OCI-LY1 (cell line): ENCODE measurements at regions not wholly inside any gene's neighbourhood (a gene's known extent, or its start where the extent isn't known, plus 50 kb on each side); places are given as distances from the start of the nearest gene placed in this dataset.

ENCODE experiments used
- H2AFZ ChIP-seq: fragments of 200-600 bp; sonication (generic), shearing (Covaris generic); 2 replicates; pipeline ENCODE4 v1.6.0; 2014; ENCODE audit warnings: antibody characterized with exemption, mild to moderate bottlenecking, low read length
- H3F3A ChIP-seq: fragments of 200-600 bp; sonication (generic), shearing (Covaris generic); 2 replicates; pipeline ENCODE4 v1.6.0; 2014; ENCODE audit warnings: mild to moderate bottlenecking, antibody characterized with exemption, low read length, moderate library complexity; ENCODE audit not compliant: insufficient read depth
- H3K27ac ChIP-seq: fragments of 200-600 bp; sonication (generic); 2 replicates; pipeline ENCODE4 v1.5.1; 2014; ENCODE audit warnings: low read length, mixed run types, mild to moderate bottlenecking, low read depth; ENCODE audit not compliant: poor library complexity, severe bottlenecking
- H3K27me3 ChIP-seq: fragments of 200-600 bp; sonication (generic); 2 replicates; pipeline ENCODE4 v1.6.0; 2014; ENCODE audit warnings: antibody characterized with exemption, mild to moderate bottlenecking, low read length, moderate library complexity; ENCODE audit not compliant: insufficient read depth
- H3K36me3 ChIP-seq: fragments of 200-600 bp; sonication (generic); 2 replicates; pipeline ENCODE4 v1.6.1; 2014; ENCODE audit warnings: mild to moderate bottlenecking, antibody characterized with exemption, low read length, moderate library complexity, mixed read lengths; ENCODE audit not compliant: insufficient read depth
- H3K4me1 ChIP-seq: fragments of 200-600 bp; sonication (generic); 2 replicates; pipeline ENCODE4 v1.5.1; 2014; ENCODE audit warnings: mild to moderate bottlenecking, low read length, moderate library complexity; ENCODE audit not compliant: insufficient read depth, severe bottlenecking
- H3K4me2 ChIP-seq: fragments of 200-600 bp; sonication (generic), shearing (Covaris generic); 2 replicates; pipeline ENCODE4 v1.6.1; 2014; ENCODE audit warnings: low read length
- H3K4me3 ChIP-seq: fragments of 200-600 bp; sonication (generic); 2 replicates; pipeline ENCODE4 v1.5.1; 2014; ENCODE audit warnings: low read length, low read depth, mild to moderate bottlenecking, mixed read lengths; ENCODE audit not compliant: poor library complexity, severe bottlenecking
- H3K79me2 ChIP-seq: fragments of 200-600 bp; shearing (Covaris generic); 2 replicates; pipeline ENCODE4 v1.6.1; 2016; ENCODE audit warnings: mixed run types, low read length, mixed read lengths; ENCODE audit not compliant: insufficient read depth
- H3K9ac ChIP-seq: fragments of 200-600 bp; sonication (generic), shearing (Covaris generic); 2 replicates; pipeline ENCODE4 v1.6.1; 2014; ENCODE audit warnings: mild to moderate bottlenecking, low read length, mixed read lengths
- H3K9me2 ChIP-seq: fragments of 200-600 bp; sonication (generic), shearing (Covaris generic); 2 replicates; pipeline ENCODE4 v1.6.1; 2014; ENCODE audit warnings: low read depth, mild to moderate bottlenecking, low read length, mixed read lengths
- H3K9me3 ChIP-seq: fragments of 200-600 bp; shearing (Covaris generic); 2 replicates; pipeline ENCODE4 v1.6.1; 2014; ENCODE audit warnings: low read length, mixed read lengths
- H4K20me1 ChIP-seq: fragments of 200-600 bp; sonication (generic), shearing (Covaris generic); 2 replicates; pipeline ENCODE4 v1.6.0; 2016; ENCODE audit warnings: mild to moderate bottlenecking, low read length; ENCODE audit not compliant: insufficient read depth
- CTCF ChIP-seq: fragments of 200-600 bp; sonication (generic), shearing (Covaris generic); IDR thresholded peaks from 2 replicates; pipeline ENCODE4 v1.5.1; 2017; ENCODE audit warnings: mild to moderate bottlenecking, antibody characterized with exemption, low read length, moderate library complexity, mixed read lengths
- EZH2 ChIP-seq: fragments of 200-600 bp; sonication (generic), shearing (Covaris generic); IDR thresholded peaks from 2 replicates; pipeline ENCODE4 v1.8.0; 2017; ENCODE audit warnings: borderline replicate concordance, mixed run types, mild to moderate bottlenecking, antibody characterized with exemption, low read length, moderate library complexity, mixed read lengths

DNA sequence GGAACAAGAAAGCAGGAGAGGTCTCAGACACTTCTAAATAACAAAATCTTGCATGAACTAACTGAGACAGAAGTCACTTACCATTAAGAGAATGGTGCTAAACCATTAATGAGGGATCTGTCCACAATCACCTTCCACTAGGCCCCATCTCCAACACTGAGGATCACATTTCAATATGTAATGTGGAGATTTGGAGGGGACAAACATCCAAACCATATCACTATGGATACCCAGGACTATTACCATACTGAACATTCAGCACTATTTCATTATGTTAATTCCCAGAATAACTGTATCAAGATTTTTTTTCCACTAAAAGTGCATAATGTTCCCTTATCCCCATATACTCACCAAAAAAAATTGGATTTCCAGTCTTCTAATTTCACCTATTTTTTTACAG lies 491.8 kb downstream of the LMO7 start:
- Histone ChIP-seq H4K20me1 (no peaks in the 10 kb centered on the region), H3K27ac (no peak overlapping the region), H3K4me3 (no peak overlapping the region), H3K36me3 (no peaks in the 10 kb centered on the region), H3K4me1 (no peaks in the 10 kb centered on the region), H3K9ac (no peak overlapping the region), H3K4me2 (no peak overlapping the region), H3K9me2 (no peaks in the 10 kb centered on the region), H3K27me3 (no peaks in the 10 kb centered on the region), H2AFZ (no peak overlapping the region), H3K79me2 (no peaks in the 10 kb centered on the region), H3K9me3 (no peaks in the 10 kb centered on the region), H3F3A (no peaks in the 10 kb centered on the region)
- TF ChIP-seq EZH2 (no peak), CTCF (no peak)

DNA sequence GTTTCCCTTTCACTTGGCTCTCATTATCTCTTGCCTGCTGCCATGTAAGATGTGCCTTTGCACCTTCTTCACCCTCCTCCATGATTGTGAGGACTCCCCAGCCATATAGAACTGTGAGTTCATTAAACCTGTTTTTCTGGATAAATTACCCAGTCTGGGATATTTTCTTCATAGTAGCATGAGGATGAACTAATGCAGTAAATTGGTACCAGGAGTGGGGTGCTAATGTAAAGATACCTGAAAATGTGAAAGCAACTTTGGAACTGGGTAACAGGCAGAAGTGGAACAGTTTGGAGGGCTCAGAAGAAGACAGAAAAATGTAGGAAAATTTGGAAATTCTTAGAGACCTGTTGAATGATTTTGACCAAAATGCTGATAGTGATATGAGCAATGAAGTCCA lies 487.4 kb downstream of the LMO7 start:
- no peaks in the 10 kb centered on the region for H3K4me1 ChIP-seq
- no peaks in the 10 kb centered on the region for H3K27me3 ChIP-seq
- no peak overlapping the region for H3K9ac ChIP-seq
- H2AFZ ChIP-seq = no peak overlapping the region
- H3K27ac ChIP-seq = no peak overlapping the region
- TF ChIP-seq EZH2 (no peak), CTCF (no peak)
- no peaks in the 10 kb centered on the region for H4K20me1 ChIP-seq
- H3F3A ChIP-seq = no peaks in the 10 kb centered on the region
- no peaks in the 10 kb centered on the region for H3K9me2 ChIP-seq
- no peaks in the 10 kb centered on the region for H3K9me3 ChIP-seq
- H3K4me3 ChIP-seq = no peak overlapping the region
- no peak overlapping the region for H3K4me2 ChIP-seq
- no peaks in the 10 kb centered on the region for H3K79me2 ChIP-seq
- no peaks in the 10 kb centered on the region for H3K36me3 ChIP-seq

DNA sequence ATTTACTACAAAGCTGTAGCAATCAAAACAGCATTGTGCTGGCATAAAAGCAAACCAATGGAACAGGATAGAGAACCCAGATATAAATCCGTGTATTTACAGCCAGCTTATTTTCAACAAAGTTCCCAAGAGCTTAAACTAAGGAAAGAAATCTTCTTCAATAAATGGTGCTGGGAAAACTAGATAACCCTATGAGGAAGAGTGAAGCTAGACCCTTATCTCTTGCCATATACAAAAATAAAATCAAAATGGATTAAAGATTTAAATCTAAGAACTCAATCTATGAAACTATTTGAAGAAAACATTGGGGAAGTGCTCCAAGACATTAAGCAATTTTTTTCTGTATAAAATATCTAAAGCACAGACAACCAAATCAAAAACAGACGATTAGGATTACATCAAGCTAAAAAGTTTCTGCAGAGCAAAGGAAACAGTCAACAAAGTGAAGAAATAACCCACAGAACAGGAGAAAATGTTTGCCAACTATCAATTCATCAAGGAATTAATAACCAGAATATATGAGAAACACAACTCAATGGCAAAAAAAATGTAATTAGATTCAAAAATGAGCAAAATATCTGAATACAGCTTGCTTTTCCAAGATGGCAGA lies 480.7 kb downstream of the LMO7 start:
- H3K9me3 ChIP-seq = no peaks in the 10 kb centered on the region
- no peaks in the 10 kb centered on the region for H4K20me1 ChIP-seq
- no peak overlapping the region for H3K9ac ChIP-seq
- H3K27ac ChIP-seq = no peak overlapping the region
- no peak overlapping the region for H3K4me2 ChIP-seq
- H3K79me2 ChIP-seq = no peaks in the 10 kb centered on the region
- TF ChIP-seq EZH2 (no peak), CTCF (no peak)
- H3K4me1 ChIP-seq = no peaks in the 10 kb centered on the region
- no peaks in the 10 kb centered on the region for H3F3A ChIP-seq
- no peak overlapping the region for H3K4me3 ChIP-seq
- H3K27me3 ChIP-seq = no peaks in the 10 kb centered on the region
- H2AFZ ChIP-seq = no peak overlapping the region
- H3K36me3 ChIP-seq = no peaks in the 10 kb centered on the region
- H3K9me2 ChIP-seq = no peaks in the 10 kb centered on the region
